Stimulated activated CD4-positive, alpha-beta T cell treated with anti-CD3 and anti-CD28 coated beads, Interleukin-12 subunit alpha, Interleukin-12 subunit beta, amount 100 ng/mL, for 24 hours (primary cell): ENCODE measurements at regions not wholly inside any gene's neighbourhood (a gene's known extent, or its start where the extent isn't known, plus 50 kb on each side); places are given as distances from the start of the nearest gene placed in this dataset.
"Not testable (repeated sequence)": the region's sequence is repeated elsewhere in the genome, so short reads cannot be mapped to it uniquely, and the experiment has no call there.

ENCODE experiments used
- DNase-seq, 2 experiments: peaks; one replicate each; pipeline ENCODE4 v3.0.0-alpha.2; 2020; ENCODE audit warnings: low read depth in 2 of 2

GRCh38 chr4:66561465-66562053 is 891.3 kb upstream of the EPHA5 start:
- DNase-seq: not testable (repeated sequence)

GRCh38 chr4:66558651-66559050 is 888.4 kb upstream of the EPHA5 start:
- no peak for DNase-seq

- no peak for DNase-seq
Observed at GRCh38 chr4:66556651-66557278, 886.5 kb upstream of the EPHA5 start.

GRCh38 chr4:66555301-66555700 is 885.0 kb upstream of the EPHA5 start:
- no peak for DNase-seq

GRCh38 chr4:66554826-66555225 is 884.5 kb upstream of the EPHA5 start:
- no peak for DNase-seq

- not testable (repeated sequence) for DNase-seq
Observed at GRCh38 chr4:66545301-66545700, 875.0 kb upstream of the EPHA5 start.

- DNase-seq: no peak
Observed at GRCh38 chr4:66544281-66544680, 874.0 kb upstream of the EPHA5 start.

GRCh38 chr4:66539745-66540144 is 869.5 kb upstream of the EPHA5 start:
- DNase-seq: no peak

GRCh38 chr4:66524781-66525180 is 854.5 kb upstream of the EPHA5 start:
- DNase-seq: no peak

- DNase-seq: no peak
Observed at GRCh38 chr4:66522244-66522643, 852.0 kb upstream of the EPHA5 start.

- no peak for DNase-seq
Observed at GRCh38 chr4:66516940-66517339, 846.7 kb upstream of the EPHA5 start.

GRCh38 chr4:66506985-66507384 is 836.7 kb upstream of the EPHA5 start:
- DNase-seq: no peak

- DNase-seq: no peak
Observed at GRCh38 chr4:66501997-66502396, 831.7 kb upstream of the EPHA5 start.

GRCh38 chr4:66490729-66491128 is 820.4 kb upstream of the EPHA5 start:
- no peak for DNase-seq

GRCh38 chr4:66489783-66490452 is 819.6 kb upstream of the EPHA5 start:
- no peak for DNase-seq

- DNase-seq: no peak
Observed at GRCh38 chr4:66489370-66489769, 819.1 kb upstream of the EPHA5 start.

- no peak for DNase-seq
Observed at GRCh38 chr4:66486068-66486467, 815.8 kb upstream of the EPHA5 start.

- no peak for DNase-seq
Observed at GRCh38 chr4:66482186-66482585, 811.9 kb upstream of the EPHA5 start.

GRCh38 chr4:66475596-66475995 is 805.3 kb upstream of the EPHA5 start:
- DNase-seq: no peak

GRCh38 chr4:66465111-66465510 is 794.8 kb upstream of the EPHA5 start:
- DNase-seq: no peak

GRCh38 chr4:66462890-66463289 is 792.6 kb upstream of the EPHA5 start:
- DNase-seq: not testable (repeated sequence)

GRCh38 chr4:66451741-66452140 is 781.5 kb upstream of the EPHA5 start:
- DNase-seq: no peak

GRCh38 chr4:66443008-66443407 is 772.7 kb upstream of the EPHA5 start:
- no peak for DNase-seq
